HS-5 (cell line): ENCODE measurements at regions not wholly inside any gene's neighbourhood (a gene's known extent, or its start where the extent isn't known, plus 50 kb on each side); places are given as distances from the start of the nearest gene placed in this dataset.
"Not testable (repeated sequence)": the region's sequence is repeated elsewhere in the genome, so short reads cannot be mapped to it uniquely, and the experiment has no call there.

Experiments
- DNase-seq: peaks from one replicate; pipeline ENCODE4 v3.0.0-alpha.2; 2012; ENCODE audit warnings: low read depth

DNA sequence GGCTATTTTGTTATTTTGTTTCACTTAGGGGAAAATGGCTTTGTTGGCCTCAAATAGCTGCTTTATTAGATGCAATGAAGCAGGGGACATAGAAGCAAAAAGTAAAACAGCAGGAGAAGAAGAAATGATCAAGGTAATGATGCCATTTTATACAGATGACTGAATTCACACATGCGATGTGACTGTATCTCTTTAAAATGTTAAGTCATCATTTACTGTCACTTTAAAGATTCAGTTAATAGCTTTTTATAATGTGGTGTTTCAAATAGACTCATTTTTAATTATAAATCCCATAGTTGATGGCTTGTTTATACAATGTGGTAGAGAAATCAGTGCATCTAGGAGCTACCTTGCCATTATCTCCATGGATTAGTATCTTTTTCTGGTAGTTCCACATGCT lies 863.9 kb upstream of the DEFB115 start:
- not testable (repeated sequence) for DNase-seq

DNA sequence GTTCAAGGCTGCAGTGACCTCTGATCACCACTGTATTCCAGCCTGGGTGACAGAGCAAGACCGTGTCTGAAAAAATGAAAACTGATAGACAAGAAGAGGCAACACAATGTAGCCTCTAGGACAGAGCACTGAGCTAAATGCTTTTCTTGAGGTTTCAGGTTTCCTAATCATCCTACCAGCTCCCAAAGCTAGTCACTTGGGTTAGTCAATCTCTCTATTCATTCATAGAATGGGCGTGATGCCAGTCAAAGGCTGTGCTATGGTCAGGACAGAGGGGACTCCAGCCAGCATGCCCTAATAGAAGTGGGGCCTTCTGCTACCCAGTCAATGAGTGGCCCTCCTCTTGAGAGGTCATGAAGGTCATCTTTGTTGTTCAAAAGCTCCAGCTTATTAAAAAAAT lies 860.4 kb upstream of the DEFB115 start:
- not testable (repeated sequence) for DNase-seq

DNA sequence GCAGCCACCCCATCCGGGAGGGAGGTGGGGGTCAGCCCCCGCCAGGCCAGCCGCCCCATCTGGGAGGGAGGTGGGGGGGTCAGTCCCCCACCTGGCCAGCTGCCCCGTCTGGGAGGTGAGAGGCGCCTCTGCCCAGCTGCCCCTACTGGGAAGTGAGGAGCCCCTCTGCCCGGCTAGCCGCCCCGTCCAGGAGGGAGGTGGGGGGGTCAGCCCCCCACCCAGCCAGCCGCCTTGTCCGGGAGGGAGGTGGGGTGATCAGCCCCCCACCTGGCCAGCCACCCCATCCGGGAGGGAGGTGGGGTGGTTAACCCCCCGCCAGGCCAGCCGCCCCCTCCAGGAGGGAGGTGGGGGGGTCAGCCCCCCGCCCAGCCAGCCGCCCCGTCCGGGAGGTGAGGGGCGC lies 852.4 kb upstream of the DEFB115 start:
- DNase-seq, result not testable (repeated sequence)

DNA sequence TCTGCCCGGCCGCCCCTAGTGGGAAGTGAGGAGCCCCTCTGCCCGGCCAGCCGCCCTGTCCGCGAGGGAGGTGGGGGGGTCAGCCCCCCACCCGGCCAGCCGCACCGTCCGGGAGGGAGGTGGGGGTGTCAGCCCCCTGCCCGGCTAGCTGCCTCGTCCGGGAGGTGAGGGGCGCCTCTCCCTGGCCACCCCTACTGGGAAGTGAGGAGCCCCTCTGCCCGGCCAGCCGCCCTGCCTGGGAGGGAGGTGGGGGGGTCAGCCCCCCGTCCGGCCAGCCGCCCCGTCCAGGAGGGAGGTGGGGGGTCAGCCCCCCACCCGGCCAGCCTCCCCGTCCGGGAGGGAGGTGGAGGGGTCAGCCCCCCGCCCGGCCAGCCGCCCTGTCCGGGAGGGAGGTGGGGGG lies 851.9 kb upstream of the DEFB115 start:
- not testable (repeated sequence) for DNase-seq

DNA sequence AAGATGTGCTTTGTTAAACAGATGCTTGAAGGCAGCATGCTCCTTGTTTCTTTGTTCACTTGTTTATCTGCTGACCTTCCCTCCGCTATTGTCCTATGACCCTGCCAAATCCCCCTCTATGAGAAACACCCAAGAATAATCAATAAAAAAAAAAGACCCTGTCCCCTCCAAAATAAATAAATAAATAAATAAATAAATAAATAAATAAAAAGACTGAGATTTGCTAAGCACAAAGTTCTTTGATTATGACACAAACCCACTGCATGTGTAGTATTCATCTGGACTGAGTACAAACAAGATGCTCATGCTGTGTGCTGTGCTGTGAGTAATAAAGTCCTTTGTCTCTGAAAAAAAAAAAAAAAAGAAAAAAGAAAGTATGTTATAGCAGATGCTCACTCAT lies 851.1 kb upstream of the DEFB115 start:
- not testable (repeated sequence) for DNase-seq

DNA sequence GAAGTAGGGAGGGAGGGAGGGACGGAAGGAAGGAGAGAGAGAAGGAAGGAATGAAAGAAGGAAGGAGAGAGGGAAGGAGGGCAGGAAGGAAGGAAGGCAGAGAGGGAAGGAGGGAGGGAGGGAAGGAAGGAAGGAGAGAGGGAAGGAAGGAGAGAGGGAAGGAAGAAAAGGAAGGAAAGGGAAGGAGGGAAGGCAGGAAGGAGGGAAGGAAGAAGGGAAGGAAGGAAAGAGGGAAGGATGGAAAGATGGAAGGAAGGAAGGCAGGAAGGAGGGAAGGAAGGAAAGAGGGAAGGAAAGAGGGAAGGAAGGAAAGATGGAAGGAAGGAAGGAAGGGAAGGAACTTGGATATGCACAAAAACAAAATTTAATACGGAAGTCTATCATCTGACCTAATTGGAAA lies 844.5 kb upstream of the DEFB115 start:
- DNase-seq, result no peak

DNA sequence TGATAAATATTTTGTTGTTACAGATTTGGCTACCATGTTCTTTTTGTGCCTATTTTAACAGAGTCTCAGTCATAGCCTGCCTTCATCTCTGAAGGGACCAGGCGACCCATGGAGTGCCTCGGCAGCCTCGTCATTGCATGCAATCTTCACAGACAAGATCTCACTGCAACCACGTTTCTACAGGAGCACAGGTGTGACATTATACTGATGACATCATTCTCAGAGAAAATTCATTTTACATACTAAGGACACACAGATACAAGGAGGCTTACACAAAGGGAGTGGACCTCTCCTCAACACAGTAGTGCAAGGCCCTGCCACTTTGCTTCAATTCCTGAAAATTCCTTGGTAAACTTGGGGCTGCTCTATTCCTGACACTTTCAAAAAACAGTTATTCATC lies 840.1 kb upstream of the DEFB115 start:
- not testable (repeated sequence) for DNase-seq

DNA sequence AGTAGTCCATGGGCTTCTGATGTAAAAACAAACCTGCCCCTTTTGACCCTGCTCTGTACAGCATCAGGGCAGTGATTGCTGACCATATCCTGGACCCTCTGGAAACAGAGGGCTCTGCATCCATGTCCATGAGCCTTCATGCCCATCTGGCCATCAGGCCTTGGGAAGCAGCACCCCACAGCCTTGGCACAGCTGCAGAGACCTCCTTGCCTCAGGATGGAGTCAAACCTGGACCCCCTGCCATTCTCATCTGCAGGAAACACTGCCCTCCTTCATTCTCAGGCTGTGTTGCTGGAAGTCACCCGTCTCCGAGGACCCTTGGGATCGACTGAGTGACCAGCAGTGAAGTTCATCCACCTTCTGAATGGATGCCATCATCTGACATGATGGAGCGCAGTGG lies 839.1 kb upstream of the DEFB115 start:
- DNase-seq, result not testable (repeated sequence)

DNA sequence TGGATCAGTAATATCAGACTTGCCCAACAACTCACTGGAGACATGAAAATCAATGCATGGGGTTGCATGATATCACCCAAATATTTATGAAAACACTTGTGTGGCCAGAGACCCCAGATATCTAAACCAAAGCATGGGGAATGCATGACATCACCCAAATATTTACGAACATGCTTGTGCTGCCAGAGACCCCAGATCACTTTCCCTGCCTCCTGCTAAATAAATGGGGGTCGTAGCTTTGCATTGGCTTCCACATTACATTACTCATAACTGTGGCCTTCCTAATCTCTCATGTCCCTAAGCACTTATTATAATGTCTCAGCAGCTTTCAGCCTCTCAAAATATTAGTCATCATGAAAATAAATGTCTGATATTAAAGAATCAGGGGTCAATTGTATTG lies 838.0 kb upstream of the DEFB115 start:
- DNase-seq, result no peak

DNA sequence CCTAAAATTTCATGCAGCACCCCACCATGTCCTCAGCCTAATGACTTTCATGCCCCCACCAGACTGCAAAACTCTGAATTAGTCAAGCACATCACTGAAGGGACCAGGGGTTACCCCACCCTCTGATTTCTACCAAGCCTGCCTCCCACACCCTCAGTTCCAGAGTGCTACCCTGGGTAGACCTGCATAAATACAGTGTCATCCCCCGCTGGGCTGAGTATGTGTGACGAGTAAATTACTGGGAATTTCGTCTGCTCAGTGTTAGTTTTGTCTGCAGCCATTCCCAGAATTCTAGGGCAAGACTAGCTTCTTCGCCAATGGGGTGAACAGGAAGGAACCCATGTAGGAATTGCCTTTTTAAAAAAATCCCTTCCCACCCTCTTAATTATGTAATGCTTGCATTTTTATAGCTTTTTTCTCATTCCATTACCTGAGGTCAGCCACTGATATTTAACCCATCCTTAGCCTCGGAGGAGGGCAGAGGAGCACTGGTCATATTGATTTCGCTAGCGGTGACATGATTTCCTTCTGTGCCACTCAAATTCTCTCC lies 837.5 kb upstream of the DEFB115 start:
- DNase-seq, result not testable (repeated sequence)
